GM12878 (cell line): ENCODE measurements at regions not wholly inside any gene's neighbourhood (a gene's known extent, or its start where the extent isn't known, plus 50 kb on each side); places are given as distances from the start of the nearest gene placed in this dataset.

Experiments used
- ATAC-seq: fragments of 200-7000 bp; cut with Tn5 transposase; 3 replicates; pipeline ENCODE4 v1.9.1; 2020; ENCODE audit warnings: mild to moderate bottlenecking, moderate library complexity
- BruUV-seq: library from RNA; stranded (reverse); fragments of 400-500 nt; replicated peaks from 2 replicates; lab custom pipeline; 2021; lab: Mats Ljungman, UMichigan
- CTCF ChIA-PET: fragments of 300-600 bp; sonication (Branson Sonifier 250); formaldehyde crosslinking; extraction: SDS; loops from one replicate; lab custom pipeline; 2021; ENCODE audit warnings: inconsistent platforms; lab: Yijun Ruan, JAX
- POLR2A ChIA-PET: fragments of 350-600 bp; formaldehyde crosslinking; extraction: SDS; loops from one replicate; lab custom pipeline; 2021; ENCODE audit warnings: inconsistent platforms; lab: Charles Lee
- RAD21 ChIA-PET: fragments of 300-600 bp; sonication (Branson Sonifier 250); formaldehyde crosslinking; loops from one replicate; lab custom pipeline; 2023; ENCODE audit warnings: antibody characterized with exemption; ENCODE audit not compliant: unreplicated experiment; lab: Charles Lee
- SMC1A ChIA-PET: fragments of 300-600 bp; sonication (Branson Sonifier 250); formaldehyde crosslinking; loops from one replicate; lab custom pipeline; 2023; ENCODE audit not compliant: unreplicated experiment, uncharacterized antibody; lab: Charles Lee
- DNase-seq: peaks from one replicate; pipeline ENCODE4 v3.0.0-alpha.2; 2011; ENCODE audit warnings: low read depth, low spot score
- FAIRE-seq: peaks from 3 replicates; lab custom pipeline; 2011; peaks lifted over from hg19 to GRCh38; lab: Jason Lieb, UNC
- H2AFZ ChIP-seq: 2 replicates; pipeline ENCODE4 v1.6.0; 2011; ENCODE audit warnings: low read depth, low read length, control low read depth; ENCODE audit not compliant: control insufficient read depth
- H3K27ac ChIP-seq: 2 replicates; pipeline ENCODE4 v1.5.1; 2011; ENCODE audit warnings: control low read depth; ENCODE audit not compliant: control insufficient read depth, insufficient read depth
- H3K27me3 ChIP-seq, 2 experiments: replicated peaks in 1 of 2; 2 replicates each; pipeline versions ENCODE4 v1.6.0 to v1.6.1; 2011; ENCODE audit warnings: low read length in 1 of 2; ENCODE audit not compliant: control insufficient read depth in 2 of 2, insufficient read depth in 2 of 2
- H3K36me3 ChIP-seq, 2 experiments: 2 replicates each; pipeline ENCODE4 v1.5.1; 2011; ENCODE audit warnings: low read length in 1 of 2; ENCODE audit not compliant: control insufficient read depth in 2 of 2, insufficient read depth in 2 of 2
- H3K4me1 ChIP-seq: 2 replicates; pipeline ENCODE4 v1.6.1; 2011; ENCODE audit warnings: mild to moderate bottlenecking, low read length, moderate library complexity, mixed read lengths; ENCODE audit not compliant: control insufficient read depth, insufficient read depth
- H3K4me2 ChIP-seq: 2 replicates; pipeline ENCODE4 v1.6.0; 2011; ENCODE audit warnings: control low read depth; ENCODE audit not compliant: control insufficient read depth, insufficient read depth
- H3K4me3 ChIP-seq: fragments of 200-600 bp; sonication (generic); 2 replicates; pipeline ENCODE4 v1.5.1; 2016
- H3K79me2 ChIP-seq: 2 replicates; pipeline ENCODE4 v1.6.0; 2011; ENCODE audit warnings: low read length; ENCODE audit not compliant: control insufficient read depth, insufficient read depth
- H3K9ac ChIP-seq: 2 replicates; pipeline ENCODE4 v1.8.0; 2011; ENCODE audit warnings: low read length, control low read depth, mixed read lengths; ENCODE audit not compliant: control insufficient read depth, insufficient read depth
- H3K9me3 ChIP-seq: replicated peaks from 3 replicates; pipeline ENCODE4 v1.5.1; 2011; ENCODE audit warnings: mild to moderate bottlenecking, low read length; ENCODE audit not compliant: control insufficient read depth, insufficient read depth
- H4K20me1 ChIP-seq: 2 replicates; pipeline ENCODE4 v1.6.0; 2011; ENCODE audit not compliant: control insufficient read depth, insufficient read depth
- NFXL1 ChIP-seq: fragments of 450-650 bp; IDR thresholded peaks from 2 replicates; pipeline ENCODE4 v1.6.1; 2017; ENCODE audit warnings: antibody characterized with exemption, mild to moderate bottlenecking, borderline replicate concordance
- NKRF ChIP-seq: fragments of 450-650 bp; conservative IDR thresholded peaks from 2 replicates; pipeline ENCODE4 v1.6.1; 2017; ENCODE audit warnings: mild to moderate bottlenecking, moderate library complexity
- NR2F1 ChIP-seq: fragments of 450-650 bp; conservative IDR thresholded peaks from 2 replicates; pipeline ENCODE4 v1.6.1; 2017; ENCODE audit warnings: mild to moderate bottlenecking
- RB1 ChIP-seq: fragments of 450-650 bp; formaldehyde crosslinking; IDR thresholded peaks from 2 replicates; pipeline ENCODE4 v1.6.1; 2017; ENCODE audit warnings: mild to moderate bottlenecking, borderline replicate concordance
- STAT3 ChIP-seq: IDR thresholded peaks from 2 replicates; pipeline ENCODE4 v1.6.1; 2011; ENCODE audit warnings: low read depth, low read length, improper control_type of control experiment
- ZBTB33 ChIP-seq: fragments of 450-650 bp; IDR thresholded peaks from 2 replicates; pipeline ENCODE4 v1.6.1; 2017; ENCODE audit warnings: mild to moderate bottlenecking
- ZNF687 ChIP-seq: fragments of 450-650 bp; IDR thresholded peaks from 2 replicates; pipeline ENCODE4 v1.6.1; 2017; ENCODE audit warnings: mild to moderate bottlenecking, moderate library complexity
- WGBS: methylation state at CpG from one replicate; pipeline ENCODE4 v1.1.6; 2016; ENCODE audit warnings: low lambda C conversion rate; ENCODE audit not compliant: insufficient replicate concordance, insufficient coverage; ENCODE audit errors: missing lambda C conversion rate; 5-methylcytosine and 5-hydroxymethylcytosine counted together
- in situ Hi-C: fragments of 300-500 bp; cut with MboI; formaldehyde crosslinking; loops from 9 replicates; pipeline ENCODE4 v1.14.3; 2018; ENCODE audit warnings: mixed read lengths
- intact Hi-C: fragments of 100-400 bp; cut with micrococcal nuclease; formaldehyde crosslinking; loops from one replicate; pipeline ENCODE4 v1.14.2; 2022; ENCODE audit not compliant: unreplicated experiment

GRCh38 chr14:26067341-26067740 is 530.5 kb downstream of the NOVA1 start (continued):
- TF ChIP-seq ZBTB33: no peak

GRCh38 chr14:26056036-26056616 is 541.7 kb downstream of the NOVA1 start:
- Histone ChIP-seq H3K27ac (no peak overlapping the region), H3K9ac (no peak overlapping the region), H2AFZ (no peak overlapping the region), H3K4me1 (no peaks in the 10 kb centered on the region), H3K4me3 (no peak overlapping the region), H3K4me2 (no peak overlapping the region), H3K27me3 (no peaks in the 10 kb centered on the region), H3K9me3 (no peaks in the 10 kb centered on the region), H3K79me2 (no peaks in the 10 kb centered on the region), H3K36me3 (no peaks in the 10 kb centered on the region), H4K20me1 (no peaks in the 10 kb centered on the region)
- POLR2A ChIA-PET: no interaction called here
- RAD21 ChIA-PET: interaction anchor here (0.6 kb wide), 1 partner anchor 1079 kb away, joined by 3 read pairs; no protein-coding TSS in a partner anchor
- DNase-seq (no peak), FAIRE-seq (no peak), ATAC-seq (no peak)
- BruUV-seq: no TSS peak
- in situ Hi-C loops (no loop called here), intact Hi-C loops (no loop called here)
- SMC1A ChIA-PET: interaction anchor here (0.9 kb wide), 1 partner anchor 9 kb away, joined by 3 read pairs; no protein-coding TSS in a partner anchor
- TF ChIP-seq NR2F1 (no peak), STAT3 (no peak), RB1 (no peak), NKRF (no peak), NFXL1 (no peak), ZNF687 (no peak)
- CTCF ChIA-PET: no interaction called here
- WGBS: 31% methylated on average over 6 of the region's 6 CpGs
